Ureter (tissue), 1 donor: ENCODE measurements at regions not wholly inside any gene's neighbourhood (a gene's known extent, or its start where the extent isn't known, plus 50 kb on each side); places are given as distances from the start of the nearest gene placed in this dataset.

ENCODE experiments used
- DNase-seq: peaks from one replicate; pipeline ENCODE4 v3.0.0-alpha.2; 2020; ENCODE audit warnings: low spot score
- donor health status: DM: yes; HTN: yes; CAD: no.

- DNase-seq: no peak
These were observed 283.4 kb upstream of the GRIP1 start for GRCh38 chr12:66962290-66962689.

- no peak for DNase-seq
These were observed 285.0 kb upstream of the GRIP1 start for GRCh38 chr12:66963901-66964300.

GRCh38 chr12:66964629-66965028 is 285.8 kb upstream of the GRIP1 start:
- DNase-seq: no peak

DNA sequence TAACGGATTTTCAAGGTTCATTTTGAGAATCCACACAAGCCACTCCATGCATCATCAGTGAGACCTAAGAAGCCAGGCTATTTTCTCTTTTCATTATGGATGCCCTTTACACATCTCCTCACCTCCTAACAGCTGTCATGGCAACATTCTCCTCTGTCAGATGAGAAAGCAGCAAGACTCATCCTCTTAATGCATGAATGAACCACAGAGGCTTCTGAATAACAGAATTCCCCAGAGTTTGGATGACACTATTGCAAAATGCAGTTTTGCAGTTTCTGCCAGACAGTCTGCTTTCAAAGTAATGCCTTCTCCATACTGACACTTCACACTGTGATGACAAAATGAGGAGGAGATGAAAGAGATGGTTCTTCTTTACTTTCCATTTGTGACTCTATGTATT is 286.7 kb upstream of the GRIP1 start:
- no peak for DNase-seq

GRCh38 chr12:66971816-66972215 is 292.9 kb upstream of the GRIP1 start:
- no peak for DNase-seq

DNA sequence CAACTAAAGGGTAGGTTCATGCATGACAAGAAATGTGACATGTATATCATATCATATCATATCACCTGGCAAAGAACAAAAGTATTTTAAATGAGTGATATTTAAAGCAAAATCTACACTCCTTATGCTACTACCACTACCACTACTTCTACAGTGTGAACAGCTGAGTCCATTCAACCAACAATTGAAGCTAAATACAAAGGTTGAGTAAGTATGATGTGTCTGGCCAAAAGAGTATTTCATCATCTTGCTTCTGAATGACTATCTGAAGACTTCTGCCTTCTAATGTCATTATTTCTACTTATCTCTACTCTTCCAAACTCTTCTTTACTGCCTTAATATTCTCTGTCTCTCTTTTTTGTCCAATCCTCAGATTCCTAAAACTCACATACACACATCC is 292.6 kb upstream of the CAND1 start:
- no peak for DNase-seq

GRCh38 chr12:66978802-66979201 is 290.4 kb upstream of the CAND1 start:
- DNase-seq: no peak

DNA sequence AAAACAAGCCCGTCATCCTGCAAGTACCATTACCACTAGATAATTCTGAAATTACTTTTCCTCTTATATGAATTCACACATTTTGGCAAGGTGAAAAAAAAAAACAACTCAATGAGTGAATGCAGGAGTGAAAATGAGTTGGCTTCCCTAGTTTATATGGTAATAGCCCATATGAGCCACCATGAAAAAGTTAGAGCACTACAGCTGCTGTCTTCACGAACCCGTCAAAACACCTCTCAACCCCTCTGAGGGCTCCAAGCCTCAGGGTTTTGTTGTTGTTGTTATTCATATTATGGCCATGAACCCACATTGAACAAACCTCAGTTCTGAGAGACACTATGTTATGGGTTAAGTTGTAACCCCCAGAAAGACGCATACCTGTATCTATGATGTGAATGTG is 289.9 kb upstream of the CAND1 start:
- DNase-seq: no peak

GRCh38 chr12:66984077-66984476 is 285.1 kb upstream of the CAND1 start:
- DNase-seq: no peak

DNA sequence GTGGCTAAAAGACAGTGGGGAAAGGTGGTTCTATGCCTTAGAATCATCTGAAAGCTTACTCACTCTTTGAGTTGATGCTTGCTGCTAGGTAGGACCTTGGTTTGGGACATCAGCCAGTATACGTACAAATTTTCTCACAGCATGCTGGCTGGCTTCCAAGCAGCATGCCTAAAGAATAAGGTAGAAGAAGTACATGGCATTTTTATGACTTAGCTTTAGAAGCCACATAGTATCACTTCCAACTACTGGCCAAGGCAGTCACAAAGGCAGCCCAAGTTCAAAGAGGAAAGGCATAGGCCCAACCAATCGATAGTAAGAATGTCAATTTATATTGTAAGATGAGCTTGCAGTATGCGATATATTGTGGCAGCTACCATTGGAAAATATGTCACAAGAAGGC is 284.2 kb upstream of the CAND1 start:
- no peak for DNase-seq

- no peak for DNase-seq
These were observed 270.0 kb upstream of the CAND1 start for GRCh38 chr12:66999141-66999540.

GRCh38 chr12:67001251-67001650 is 267.9 kb upstream of the CAND1 start:
- DNase-seq: no peak

DNA sequence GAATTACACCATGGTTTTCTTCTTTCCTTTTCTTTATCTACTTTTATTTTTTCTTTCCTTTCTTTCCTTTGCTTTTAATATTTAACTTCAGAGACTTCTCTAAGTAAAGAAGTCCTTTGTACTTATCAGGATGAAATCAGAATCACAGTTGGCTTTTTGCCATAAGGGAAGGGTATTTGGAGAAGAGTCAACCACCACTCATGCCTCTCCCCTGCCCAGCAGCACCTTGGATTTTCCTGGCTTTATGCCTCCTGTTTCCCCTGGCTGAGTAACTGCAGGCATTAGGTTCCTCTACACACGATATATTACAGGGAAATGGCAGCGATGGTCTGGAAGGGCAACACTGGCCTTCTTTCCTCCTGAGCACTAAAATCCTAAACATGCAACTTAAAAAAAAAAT is 266.4 kb upstream of the CAND1 start:
- no peak for DNase-seq

- no peak for DNase-seq
These were observed 262.5 kb upstream of the CAND1 start for GRCh38 chr12:67006610-67007009.

DNA sequence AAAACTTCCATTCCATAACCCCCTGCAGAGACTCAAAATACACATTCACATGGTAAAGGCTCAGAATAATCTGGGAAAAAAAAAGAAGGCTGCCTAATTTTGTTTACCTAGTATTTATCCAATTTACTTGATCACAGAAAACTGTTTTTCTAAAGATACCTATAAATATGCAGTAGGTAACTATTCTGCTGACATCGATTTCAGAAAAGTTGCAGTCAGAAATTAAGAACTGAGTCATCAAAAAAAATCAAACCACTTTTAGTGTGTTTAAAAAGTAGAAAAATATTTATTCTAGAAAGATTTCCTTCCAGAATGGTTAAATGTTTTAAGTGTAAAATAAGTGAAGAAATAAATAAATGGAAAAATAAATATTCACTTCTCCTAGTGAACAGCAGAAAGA is 254.5 kb upstream of the CAND1 start:
- no peak for DNase-seq

DNA sequence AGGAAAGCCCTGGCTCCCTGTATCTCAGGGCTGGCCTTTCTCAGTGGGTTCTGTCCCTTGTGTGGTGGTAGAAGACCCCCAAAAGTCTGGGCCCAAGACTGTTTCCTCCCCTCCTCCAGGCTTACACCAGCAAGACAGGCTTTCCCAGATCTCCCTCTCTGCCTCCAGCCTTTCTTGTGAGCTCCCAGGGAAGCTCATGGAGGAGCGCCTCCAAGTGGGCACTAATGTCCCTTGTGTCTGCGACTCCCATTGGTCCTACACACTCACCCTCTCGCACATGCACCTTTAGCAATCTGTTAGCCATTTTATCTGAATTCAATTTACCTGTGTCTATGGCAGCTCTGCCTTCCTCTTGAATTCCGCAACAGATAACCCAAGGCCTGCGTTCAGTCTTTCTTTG is 251.1 kb upstream of the CAND1 start:
- DNase-seq: no peak

DNA sequence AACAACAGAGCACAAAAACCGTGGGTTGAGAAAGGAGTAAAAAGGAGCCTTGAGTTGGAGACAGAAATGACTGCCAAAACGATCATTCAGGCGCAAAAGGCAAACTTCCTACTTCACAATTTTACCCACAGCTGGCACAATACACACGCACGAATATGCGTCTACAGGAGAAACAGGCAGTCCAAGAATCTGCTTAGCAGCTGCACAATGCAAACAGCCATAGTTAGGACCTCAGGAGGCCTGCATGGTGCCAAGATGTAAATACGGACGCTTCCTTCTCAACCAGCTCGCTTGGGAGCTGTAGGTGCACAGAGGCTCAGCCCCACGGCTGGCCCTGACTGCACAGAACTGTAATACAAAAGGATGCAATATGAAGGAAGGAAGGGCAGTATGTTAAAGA is 250.1 kb upstream of the CAND1 start:
- no peak for DNase-seq

GRCh38 chr12:67025543-67026114 is 243.5 kb upstream of the CAND1 start:
- no peak for DNase-seq

DNA sequence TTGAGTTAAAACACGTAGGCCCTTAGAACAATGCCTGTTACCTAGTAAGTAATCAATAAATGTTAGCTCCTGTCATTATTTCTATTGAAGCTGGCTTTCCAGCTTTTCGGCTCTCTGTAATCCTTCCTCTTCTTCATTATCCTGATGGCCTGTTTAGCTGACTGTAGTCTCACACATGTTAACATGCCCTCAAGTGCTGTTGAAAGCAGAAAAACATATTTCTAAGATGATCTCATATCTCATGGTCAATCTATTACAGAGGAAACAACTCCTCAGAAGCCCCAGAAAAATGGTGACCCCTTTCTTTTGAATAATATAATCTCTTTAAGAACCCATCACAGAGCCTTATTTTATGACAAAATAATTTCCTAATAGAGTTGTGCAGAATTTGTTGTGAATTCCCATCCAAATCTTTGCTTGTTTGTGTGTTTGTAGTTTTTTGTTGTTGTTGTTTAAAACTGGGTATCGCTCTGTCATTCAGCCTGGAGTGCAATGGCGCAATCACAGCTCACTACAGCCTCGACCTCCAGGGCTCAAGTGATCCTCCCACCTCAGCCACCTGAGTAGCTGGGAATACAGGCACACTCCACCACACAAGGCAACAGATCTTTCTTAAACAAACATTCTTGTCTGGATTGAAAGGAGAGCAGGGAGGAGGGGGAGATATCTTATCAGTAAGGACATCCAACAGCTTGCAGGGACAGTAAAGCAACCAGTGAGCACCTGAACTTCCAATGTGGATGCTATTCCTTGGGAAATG is 242.5 kb upstream of the CAND1 start:
- no peak for DNase-seq

DNA sequence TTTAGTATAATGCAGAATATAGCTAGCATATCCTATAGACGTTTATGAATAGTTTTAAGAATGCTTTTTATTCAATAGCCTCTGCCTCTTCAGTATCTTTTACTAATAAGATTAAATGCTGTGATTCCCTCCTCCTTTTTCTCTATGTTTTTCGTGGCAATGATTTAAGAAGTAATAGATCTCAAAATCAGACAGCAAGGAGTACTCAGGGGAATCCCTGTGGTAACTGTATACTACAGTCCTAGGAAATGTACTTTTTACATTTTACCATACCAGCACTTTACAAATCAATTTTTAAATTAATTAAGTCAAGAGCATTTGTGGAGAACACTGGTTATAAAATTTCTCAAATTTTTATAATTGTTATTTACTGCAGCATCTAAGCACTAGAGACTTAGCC is 240.6 kb upstream of the CAND1 start:
- no peak for DNase-seq

DNA sequence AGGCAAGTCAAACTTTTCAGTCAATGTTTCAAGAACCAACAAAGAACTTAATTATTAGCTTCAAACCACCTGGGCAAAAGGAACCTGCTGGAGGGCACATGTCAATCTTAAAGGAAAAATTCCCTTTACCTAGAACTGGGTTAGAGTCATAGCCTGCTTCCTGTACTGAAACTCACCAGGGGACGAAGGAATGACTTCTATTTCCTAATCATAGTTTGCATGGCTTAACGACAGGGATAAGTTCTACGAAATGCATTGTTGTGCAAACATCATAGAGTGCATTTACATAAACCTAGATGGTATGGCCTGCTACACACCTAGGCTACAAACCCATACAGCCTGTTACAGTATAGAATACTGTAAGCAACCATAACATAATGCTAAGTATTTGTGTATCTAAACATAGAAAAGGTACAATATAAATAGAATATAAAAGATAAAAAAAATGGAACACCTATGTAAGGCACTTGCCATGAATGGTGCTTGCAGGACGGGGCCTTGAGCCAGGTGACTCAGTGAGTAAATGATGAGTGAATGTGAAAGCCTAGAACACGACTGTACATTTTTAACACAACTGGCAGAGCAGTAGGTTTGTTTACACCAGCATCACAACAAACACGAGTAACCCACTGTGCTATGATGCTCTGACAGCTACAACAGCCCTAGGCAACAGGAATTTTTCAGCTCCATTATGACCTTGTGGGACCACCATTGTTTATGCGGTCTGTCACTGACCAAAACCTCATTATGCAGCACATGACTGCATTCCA is 234.9 kb upstream of the CAND1 start:
- DNase-seq: no peak

DNA sequence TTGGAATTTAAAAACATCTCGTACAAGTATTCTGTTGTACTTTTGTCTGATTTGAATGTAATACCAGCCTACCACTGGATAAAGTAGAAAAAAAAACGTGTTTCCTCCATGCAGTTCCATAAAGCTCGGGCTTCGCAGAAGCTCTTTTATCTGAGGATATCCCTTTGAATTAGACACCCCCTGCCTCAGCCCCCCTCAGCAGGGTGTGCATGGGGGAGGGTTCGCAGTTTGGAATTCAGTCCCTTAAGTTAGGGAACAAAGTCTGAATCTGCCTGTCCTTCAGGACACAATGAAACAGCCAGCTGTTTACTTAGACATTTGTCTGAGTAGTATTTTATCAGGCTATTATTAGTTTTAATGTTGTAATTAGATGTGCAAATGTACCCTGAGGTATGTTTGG is 234.0 kb upstream of the CAND1 start:
- DNase-seq: no peak

GRCh38 chr12:67038486-67038885 is 230.7 kb upstream of the CAND1 start:
- DNase-seq: no peak
